GM23338 (cell line): ENCODE measurements at regions not wholly inside any gene's neighbourhood (a gene's known extent, or its start where the extent isn't known, plus 50 kb on each side); places are given as distances from the start of the nearest gene placed in this dataset.

Experiments
- ATAC-seq: fragments of 200-7000 bp; cut with Tn5 transposase; 3 replicates; pipeline ENCODE4 v1.9.1; 2020
- DNase-seq: peaks from one replicate; pipeline ENCODE4 v3.0.0-alpha.2; 2015; ENCODE audit warnings: low spot score
- H2AFZ ChIP-seq: fragments of 200-600 bp; sonication (generic); 2 replicates; pipeline ENCODE4 v1.8.0; 2016; ENCODE audit warnings: antibody characterized with exemption, mild to moderate bottlenecking, moderate library complexity
- H3F3A ChIP-seq: fragments of 200-600 bp; sonication (generic); replicated peaks from 2 replicates; pipeline ENCODE4 v1.8.0; 2017; ENCODE audit warnings: antibody characterized with exemption, mixed run types, low read depth
- H3K27ac ChIP-seq: fragments of 200-600 bp; sonication (generic); 2 replicates; pipeline ENCODE4 v1.6.1; 2016; ENCODE audit warnings: low read depth
- H3K27me3 ChIP-seq: fragments of 200-600 bp; sonication (generic); 2 replicates; pipeline ENCODE4 v1.8.0; 2016; ENCODE audit warnings: mild to moderate bottlenecking, mixed run types, moderate library complexity; ENCODE audit not compliant: insufficient read depth
- H3K36me3 ChIP-seq: fragments of 200-600 bp; sonication (generic); 2 replicates; pipeline ENCODE4 v1.8.0; 2016; ENCODE audit warnings: mild to moderate bottlenecking; ENCODE audit not compliant: insufficient read depth
- H3K4me1 ChIP-seq: fragments of 200-600 bp; sonication (generic); 2 replicates; pipeline ENCODE4 v1.8.0; 2016; ENCODE audit warnings: mild to moderate bottlenecking, moderate library complexity; ENCODE audit not compliant: insufficient read depth
- H3K4me2 ChIP-seq: fragments of 200-600 bp; sonication (generic); 2 replicates; pipeline ENCODE4 v1.7.1; 2017; ENCODE audit warnings: mixed run types
- H3K4me3 ChIP-seq: fragments of 200-600 bp; sonication (generic); 2 replicates; pipeline ENCODE4 v1.6.1; 2016; ENCODE audit warnings: mixed run types
- H3K79me2 ChIP-seq: fragments of 200-600 bp; sonication (generic); replicated peaks from 2 replicates; pipeline ENCODE4 v1.8.0; 2017; ENCODE audit warnings: mild to moderate bottlenecking; ENCODE audit not compliant: insufficient read depth
- H3K9me2 ChIP-seq: fragments of 200-600 bp; sonication (generic); 2 replicates; pipeline ENCODE4 v1.8.0; 2017; ENCODE audit not compliant: insufficient read depth
- H4K20me1 ChIP-seq: fragments of 200-600 bp; sonication (generic); replicated peaks from 2 replicates; pipeline ENCODE4 v1.8.0; 2017; ENCODE audit warnings: mild to moderate bottlenecking; ENCODE audit not compliant: insufficient read depth
- H3K27ac Mint-ChIP-seq: 2 replicates; pipeline ENCODE4 v1.8.0; 2020; ENCODE audit warnings: inconsistent platforms, mild to moderate bottlenecking, moderate library complexity, mixed read lengths
- H3K27me3 Mint-ChIP-seq: 3 replicates; pipeline ENCODE4 v1.8.0; 2022; ENCODE audit warnings: low read depth, mild to moderate bottlenecking, moderate library complexity, mixed read lengths, inconsistent platforms; ENCODE audit not compliant: insufficient read depth, poor library complexity
- H3K36me3 Mint-ChIP-seq: 3 replicates; pipeline ENCODE4 v1.8.0; 2021; ENCODE audit warnings: low read depth, mild to moderate bottlenecking, inconsistent platforms, moderate library complexity, mixed read lengths
- H3K4me1 Mint-ChIP-seq: 3 replicates; pipeline ENCODE4 v1.8.0; 2020; ENCODE audit warnings: mild to moderate bottlenecking, inconsistent platforms, mixed read lengths
- H3K4me3 Mint-ChIP-seq: 3 replicates; pipeline ENCODE4 v1.8.0; 2021; ENCODE audit warnings: moderate library complexity, mild to moderate bottlenecking, inconsistent platforms, mixed read lengths
- H3K9me3 Mint-ChIP-seq: 3 replicates; pipeline ENCODE4 v1.8.0; 2020; ENCODE audit warnings: moderate library complexity, mild to moderate bottlenecking, inconsistent platforms, mixed read lengths
- CREB1 ChIP-seq: fragments of 250-450 bp; sonication (Bioruptor Pico); IDR thresholded peaks from 2 replicates; pipeline ENCODE4 v1.5.0; 2020; ENCODE audit warnings: low read depth, mild to moderate bottlenecking, moderate library complexity
- EZH2 ChIP-seq: fragments of 200-600 bp; sonication (generic); IDR thresholded peaks from one replicate; pipeline ENCODE4 v1.8.0; 2017; ENCODE audit warnings: antibody characterized with exemption, mild to moderate bottlenecking, low read depth; ENCODE audit not compliant: unreplicated experiment
- EZH2phosphoT487 ChIP-seq: fragments of 200-600 bp; sonication (generic); IDR thresholded peaks from one replicate; pipeline ENCODE4 v1.8.1; 2018; ENCODE audit warnings: antibody characterized with exemption; ENCODE audit not compliant: unreplicated experiment
- JUNB ChIP-seq: IDR thresholded peaks from one replicate; pipeline ENCODE4 v1.6.1; 2016; ENCODE audit warnings: antibody characterized with exemption; ENCODE audit not compliant: unreplicated experiment
- NANOG ChIP-seq: IDR thresholded peaks from 2 replicates; pipeline ENCODE4 v1.6.1; 2016; ENCODE audit warnings: antibody characterized with exemption, borderline replicate concordance
- ZNF331 ChIP-seq: fragments of 250-450 bp; sonication (Bioruptor Pico); IDR thresholded peaks from 2 replicates; pipeline ENCODE4 v1.5.0; 2020; ENCODE audit warnings: low read depth, mild to moderate bottlenecking, moderate library complexity
- TF ChIP-seq, protein P1 (sequence below): fragments of 250-450 bp; sonication (Bioruptor Pico); IDR thresholded peaks from 2 replicates; pipeline ENCODE4 v1.5.0; 2020; ENCODE audit warnings: mild to moderate bottlenecking, moderate library complexity
- TF ChIP-seq, protein P2 (sequence below): IDR thresholded peaks from 2 replicates; pipeline ENCODE4 v1.6.1; 2016; ENCODE audit warnings: antibody characterized with exemption
- TF ChIP-seq, protein P3 (sequence below): IDR thresholded peaks from one replicate; pipeline ENCODE4 v1.6.1; 2018; ENCODE audit warnings: antibody characterized with exemption; ENCODE audit not compliant: unreplicated experiment

DNA sequence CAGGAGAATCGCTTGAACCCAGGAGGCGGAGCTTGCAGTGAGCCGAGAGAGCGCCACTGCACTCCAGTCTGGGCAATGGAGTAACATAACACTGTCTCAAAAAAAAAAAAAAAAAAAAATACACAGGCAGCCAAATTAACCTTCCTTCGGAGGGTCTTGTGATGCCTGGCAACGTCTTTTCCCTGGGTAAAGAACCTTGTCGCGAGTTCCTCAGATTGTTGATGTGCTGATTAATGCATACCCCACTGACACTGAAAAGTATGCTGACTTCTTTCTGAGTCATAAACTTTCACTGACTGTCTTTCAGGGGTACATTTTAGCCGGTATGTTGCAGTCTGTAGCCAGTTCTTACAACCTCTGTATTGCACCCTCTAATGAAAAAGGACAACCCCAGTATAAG is 95.1 kb upstream of the SOD1 start:
- Histone ChIP-seq H3K79me2 (peaks cover 10% of the 10 kb centered on the region), H3K36me3 (no peaks in the 10 kb centered on the region), H2AFZ (no peak overlapping the region), H3K4me1 (peaks cover 6% of the 10 kb centered on the region; the same call in 1 of the 2 replicates), H3K27ac (no peak overlapping the region), H3K4me2 (no peak overlapping the region), H3K4me3 (no peak overlapping the region), H3K9me2 (no peaks in the 10 kb centered on the region), H3F3A (0 out of 2 replicates have a peak, but pooled peaks cover 4% of the 10 kb centered on the region), H4K20me1 (no peaks in the 10 kb centered on the region), H3K27me3 (no peaks in the 10 kb centered on the region)
- H3K4me3 Mint-ChIP-seq, result no peak overlapping the region
- ATAC-seq (no peak), DNase-seq (no peak)
- H3K9me3 Mint-ChIP-seq, result no peaks in the 10 kb centered on the region; the same call in 2 of the 3 replicates
- no peak overlapping the region for H3K27ac Mint-ChIP-seq
- TF ChIP-seq, protein P1, sequence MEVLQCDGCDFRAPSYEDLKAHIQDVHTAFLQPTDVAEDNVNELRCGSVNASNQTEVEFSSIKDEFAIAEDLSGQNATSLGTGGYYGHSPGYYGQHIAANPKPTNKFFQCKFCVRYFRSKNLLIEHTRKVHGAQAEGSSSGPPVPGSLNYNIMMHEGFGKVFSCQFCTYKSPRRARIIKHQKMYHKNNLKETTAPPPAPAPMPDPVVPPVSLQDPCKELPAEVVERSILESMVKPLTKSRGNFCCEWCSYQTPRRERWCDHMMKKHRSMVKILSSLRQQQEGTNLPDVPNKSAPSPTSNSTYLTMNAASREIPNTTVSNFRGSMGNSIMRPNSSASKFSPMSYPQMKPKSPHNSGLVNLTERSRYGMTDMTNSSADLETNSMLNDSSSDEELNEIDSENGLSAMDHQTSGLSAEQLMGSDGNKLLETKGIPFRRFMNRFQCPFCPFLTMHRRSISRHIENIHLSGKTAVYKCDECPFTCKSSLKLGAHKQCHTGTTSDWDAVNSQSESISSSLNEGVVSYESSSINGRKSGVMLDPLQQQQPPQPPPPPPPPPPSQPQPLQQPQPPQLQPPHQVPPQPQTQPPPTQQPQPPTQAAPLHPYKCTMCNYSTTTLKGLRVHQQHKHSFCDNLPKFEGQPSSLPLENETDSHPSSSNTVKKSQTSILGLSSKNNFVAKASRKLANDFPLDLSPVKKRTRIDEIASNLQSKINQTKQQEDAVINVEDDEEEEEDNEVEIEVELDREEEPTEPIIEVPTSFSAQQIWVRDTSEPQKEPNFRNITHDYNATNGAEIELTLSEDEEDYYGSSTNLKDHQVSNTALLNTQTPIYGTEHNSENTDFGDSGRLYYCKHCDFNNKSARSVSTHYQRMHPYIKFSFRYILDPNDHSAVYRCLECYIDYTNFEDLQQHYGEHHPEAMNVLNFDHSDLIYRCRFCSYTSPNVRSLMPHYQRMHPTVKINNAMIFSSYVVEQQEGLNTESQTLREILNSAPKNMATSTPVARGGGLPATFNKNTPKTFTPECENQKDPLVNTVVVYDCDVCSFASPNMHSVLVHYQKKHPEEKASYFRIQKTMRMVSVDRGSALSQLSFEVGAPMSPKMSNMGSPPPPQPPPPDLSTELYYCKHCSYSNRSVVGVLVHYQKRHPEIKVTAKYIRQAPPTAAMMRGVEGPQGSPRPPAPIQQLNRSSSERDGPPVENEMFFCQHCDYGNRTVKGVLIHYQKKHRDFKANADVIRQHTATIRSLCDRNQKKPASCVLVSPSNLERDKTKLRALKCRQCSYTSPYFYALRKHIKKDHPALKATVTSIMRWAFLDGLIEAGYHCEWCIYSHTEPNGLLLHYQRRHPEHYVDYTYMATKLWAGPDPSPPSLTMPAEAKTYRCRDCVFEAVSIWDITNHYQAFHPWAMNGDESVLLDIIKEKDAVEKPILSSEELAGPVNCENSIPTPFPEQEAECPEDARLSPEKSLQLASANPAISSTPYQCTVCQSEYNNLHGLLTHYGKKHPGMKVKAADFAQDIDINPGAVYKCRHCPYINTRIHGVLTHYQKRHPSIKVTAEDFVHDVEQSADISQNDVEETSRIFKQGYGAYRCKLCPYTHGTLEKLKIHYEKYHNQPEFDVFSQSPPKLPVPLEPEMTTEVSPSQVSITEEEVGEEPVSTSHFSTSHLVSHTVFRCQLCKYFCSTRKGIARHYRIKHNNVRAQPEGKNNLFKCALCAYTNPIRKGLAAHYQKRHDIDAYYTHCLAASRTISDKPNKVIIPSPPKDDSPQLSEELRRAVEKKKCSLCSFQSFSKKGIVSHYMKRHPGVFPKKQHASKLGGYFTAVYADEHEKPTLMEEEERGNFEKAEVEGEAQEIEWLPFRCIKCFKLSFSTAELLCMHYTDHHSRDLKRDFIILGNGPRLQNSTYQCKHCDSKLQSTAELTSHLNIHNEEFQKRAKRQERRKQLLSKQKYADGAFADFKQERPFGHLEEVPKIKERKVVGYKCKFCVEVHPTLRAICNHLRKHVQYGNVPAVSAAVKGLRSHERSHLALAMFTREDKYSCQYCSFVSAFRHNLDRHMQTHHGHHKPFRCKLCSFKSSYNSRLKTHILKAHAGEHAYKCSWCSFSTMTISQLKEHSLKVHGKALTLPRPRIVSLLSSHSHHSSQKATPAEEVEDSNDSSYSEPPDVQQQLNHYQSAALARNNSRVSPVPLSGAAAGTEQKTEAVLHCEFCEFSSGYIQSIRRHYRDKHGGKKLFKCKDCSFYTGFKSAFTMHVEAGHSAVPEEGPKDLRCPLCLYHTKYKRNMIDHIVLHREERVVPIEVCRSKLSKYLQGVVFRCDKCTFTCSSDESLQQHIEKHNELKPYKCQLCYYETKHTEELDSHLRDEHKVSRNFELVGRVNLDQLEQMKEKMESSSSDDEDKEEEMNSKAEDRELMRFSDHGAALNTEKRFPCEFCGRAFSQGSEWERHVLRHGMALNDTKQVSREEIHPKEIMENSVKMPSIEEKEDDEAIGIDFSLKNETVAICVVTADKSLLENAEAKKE (CRISPR knock-in tag), result no peak
- TF ChIP-seq EZH2phosphoT487 (no peak), CREB1 (CRISPR knock-in tag) (no peak), NANOG (no peak), ZNF331 (CRISPR knock-in tag) (no peak), EZH2 (no peak), JUNB (no peak)
- TF ChIP-seq, protein P2, sequence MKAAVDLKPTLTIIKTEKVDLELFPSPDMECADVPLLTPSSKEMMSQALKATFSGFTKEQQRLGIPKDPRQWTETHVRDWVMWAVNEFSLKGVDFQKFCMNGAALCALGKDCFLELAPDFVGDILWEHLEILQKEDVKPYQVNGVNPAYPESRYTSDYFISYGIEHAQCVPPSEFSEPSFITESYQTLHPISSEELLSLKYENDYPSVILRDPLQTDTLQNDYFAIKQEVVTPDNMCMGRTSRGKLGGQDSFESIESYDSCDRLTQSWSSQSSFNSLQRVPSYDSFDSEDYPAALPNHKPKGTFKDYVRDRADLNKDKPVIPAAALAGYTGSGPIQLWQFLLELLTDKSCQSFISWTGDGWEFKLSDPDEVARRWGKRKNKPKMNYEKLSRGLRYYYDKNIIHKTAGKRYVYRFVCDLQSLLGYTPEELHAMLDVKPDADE, result no peak
- TF ChIP-seq, protein P3, sequence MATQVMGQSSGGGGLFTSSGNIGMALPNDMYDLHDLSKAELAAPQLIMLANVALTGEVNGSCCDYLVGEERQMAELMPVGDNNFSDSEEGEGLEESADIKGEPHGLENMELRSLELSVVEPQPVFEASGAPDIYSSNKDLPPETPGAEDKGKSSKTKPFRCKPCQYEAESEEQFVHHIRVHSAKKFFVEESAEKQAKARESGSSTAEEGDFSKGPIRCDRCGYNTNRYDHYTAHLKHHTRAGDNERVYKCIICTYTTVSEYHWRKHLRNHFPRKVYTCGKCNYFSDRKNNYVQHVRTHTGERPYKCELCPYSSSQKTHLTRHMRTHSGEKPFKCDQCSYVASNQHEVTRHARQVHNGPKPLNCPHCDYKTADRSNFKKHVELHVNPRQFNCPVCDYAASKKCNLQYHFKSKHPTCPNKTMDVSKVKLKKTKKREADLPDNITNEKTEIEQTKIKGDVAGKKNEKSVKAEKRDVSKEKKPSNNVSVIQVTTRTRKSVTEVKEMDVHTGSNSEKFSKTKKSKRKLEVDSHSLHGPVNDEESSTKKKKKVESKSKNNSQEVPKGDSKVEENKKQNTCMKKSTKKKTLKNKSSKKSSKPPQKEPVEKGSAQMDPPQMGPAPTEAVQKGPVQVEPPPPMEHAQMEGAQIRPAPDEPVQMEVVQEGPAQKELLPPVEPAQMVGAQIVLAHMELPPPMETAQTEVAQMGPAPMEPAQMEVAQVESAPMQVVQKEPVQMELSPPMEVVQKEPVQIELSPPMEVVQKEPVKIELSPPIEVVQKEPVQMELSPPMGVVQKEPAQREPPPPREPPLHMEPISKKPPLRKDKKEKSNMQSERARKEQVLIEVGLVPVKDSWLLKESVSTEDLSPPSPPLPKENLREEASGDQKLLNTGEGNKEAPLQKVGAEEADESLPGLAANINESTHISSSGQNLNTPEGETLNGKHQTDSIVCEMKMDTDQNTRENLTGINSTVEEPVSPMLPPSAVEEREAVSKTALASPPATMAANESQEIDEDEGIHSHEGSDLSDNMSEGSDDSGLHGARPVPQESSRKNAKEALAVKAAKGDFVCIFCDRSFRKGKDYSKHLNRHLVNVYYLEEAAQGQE, result no peak
- peaks cover 29% of the 10 kb centered on the region for H3K4me1 Mint-ChIP-seq
- peaks cover 13% of the 10 kb centered on the region; the same call in 2 of the 3 replicates for H3K36me3 Mint-ChIP-seq
- peaks cover 9% of the 10 kb centered on the region for H3K27me3 Mint-ChIP-seq
